ENCODE measurements at regions not wholly inside any gene's neighbourhood (a gene's known extent, or its start where the extent isn't known, plus 50 kb on each side); places are given as distances from the start of the nearest gene placed in this dataset.

DNA sequence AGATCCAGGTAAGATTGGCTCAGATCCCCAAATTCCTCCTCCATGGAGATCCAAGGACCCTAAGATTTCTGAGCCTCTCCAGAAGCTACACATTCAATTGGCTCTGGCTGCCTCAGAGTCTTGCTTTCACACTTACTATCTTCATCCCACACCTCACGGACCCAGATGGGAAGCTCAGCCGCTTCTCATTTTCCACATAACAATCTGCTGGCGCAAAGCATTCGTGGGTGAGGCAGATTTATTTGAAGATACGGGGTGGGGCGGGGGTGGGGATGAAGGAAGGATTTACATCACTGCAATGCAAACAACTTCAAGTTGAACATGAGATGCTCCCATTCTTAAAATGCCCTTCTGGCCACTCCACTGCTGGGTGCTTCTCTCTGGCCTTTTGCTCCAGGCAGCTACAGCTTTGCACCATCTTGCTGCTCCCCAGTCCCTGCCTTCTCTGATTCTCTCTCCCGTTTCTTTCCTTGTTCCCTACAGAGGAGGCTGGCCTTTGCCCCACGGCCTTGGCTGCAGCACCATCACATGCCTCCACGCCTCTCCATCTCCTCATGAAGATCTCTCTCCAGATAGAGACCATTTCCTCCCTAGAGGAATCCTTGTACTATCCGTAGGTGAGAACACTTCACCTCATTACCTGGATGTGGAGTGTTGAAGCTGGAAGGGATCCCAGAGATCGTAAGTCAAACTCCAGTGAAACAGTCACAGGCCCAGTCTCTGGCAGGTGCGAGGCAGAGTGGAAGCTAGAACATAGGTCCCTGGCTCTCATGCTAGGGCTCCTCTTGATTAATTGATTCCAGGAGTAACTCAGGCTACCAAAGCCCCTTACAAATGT, 175.9 kb downstream of the RPLP1 start:
- DNase-seq, result peak; percentile 7

DNA sequence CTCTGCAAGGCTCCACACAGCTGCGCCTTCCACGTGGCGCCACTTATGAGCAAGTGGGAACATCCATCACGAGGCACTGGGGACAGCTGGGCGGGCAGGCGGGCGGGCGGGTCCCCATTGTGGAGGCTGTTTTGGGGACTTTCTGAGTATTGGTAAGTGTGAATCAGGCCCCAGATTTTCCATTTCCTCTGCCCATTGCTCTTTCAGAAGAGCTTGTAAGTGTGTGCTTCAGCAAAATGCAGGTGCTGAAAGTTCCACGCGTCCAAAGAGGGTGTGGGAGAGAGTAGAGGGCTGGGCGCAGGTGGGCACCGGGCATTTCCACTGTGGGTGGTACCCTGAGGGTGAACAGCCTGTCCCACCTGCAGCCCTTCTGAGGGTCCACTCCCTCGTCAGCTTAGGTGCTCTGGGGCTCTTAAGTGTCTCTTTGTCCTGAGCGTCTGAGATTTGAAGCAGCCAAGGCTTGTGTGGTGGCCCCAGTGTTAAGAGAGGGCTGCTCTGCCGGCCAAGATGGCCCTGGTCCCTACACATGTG, 177.1 kb downstream of the RPLP1 start:
- no peak for DNase-seq

DNA sequence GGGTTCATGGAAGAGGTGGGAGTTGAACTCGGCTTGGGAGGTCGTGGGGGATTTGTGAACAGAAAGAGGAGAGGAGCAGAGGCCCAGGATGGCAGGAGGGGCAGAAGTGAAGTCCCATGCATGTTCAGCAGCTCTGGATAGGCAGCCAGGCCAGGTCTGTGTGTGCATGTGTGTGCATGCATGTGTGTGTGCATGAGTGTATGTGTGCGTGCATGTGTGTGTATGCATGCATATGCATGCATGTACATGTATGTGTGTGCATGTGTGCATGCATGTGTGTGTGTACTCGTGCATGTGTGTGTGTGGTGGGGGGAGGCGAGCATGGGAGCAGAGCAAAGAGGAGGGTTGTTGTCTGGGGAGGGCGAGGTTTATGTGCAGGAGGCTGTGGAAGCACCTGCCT, 178.4 kb downstream of the RPLP1 start:
- no peak for DNase-seq

DNA sequence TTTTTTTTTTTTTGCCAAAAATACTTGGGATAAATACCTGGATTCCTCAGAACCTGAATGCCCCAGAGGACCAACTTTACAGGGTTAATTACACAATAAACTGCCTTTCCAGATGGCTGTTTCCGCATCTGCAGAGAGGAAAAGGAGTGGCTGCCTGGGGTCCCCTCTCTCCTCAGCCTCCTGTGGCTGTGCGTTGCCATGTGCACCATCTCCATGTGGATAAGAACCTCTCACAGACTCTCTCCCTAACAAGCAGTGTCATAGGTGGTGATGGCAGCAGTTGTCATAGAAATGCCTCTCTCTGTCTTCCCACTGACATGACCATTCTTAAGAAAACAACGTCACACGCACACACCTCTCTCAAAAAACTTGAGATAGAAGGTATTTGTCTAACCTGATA, 179.4 kb downstream of the RPLP1 start:
- DNase-seq, result no peak

DNA sequence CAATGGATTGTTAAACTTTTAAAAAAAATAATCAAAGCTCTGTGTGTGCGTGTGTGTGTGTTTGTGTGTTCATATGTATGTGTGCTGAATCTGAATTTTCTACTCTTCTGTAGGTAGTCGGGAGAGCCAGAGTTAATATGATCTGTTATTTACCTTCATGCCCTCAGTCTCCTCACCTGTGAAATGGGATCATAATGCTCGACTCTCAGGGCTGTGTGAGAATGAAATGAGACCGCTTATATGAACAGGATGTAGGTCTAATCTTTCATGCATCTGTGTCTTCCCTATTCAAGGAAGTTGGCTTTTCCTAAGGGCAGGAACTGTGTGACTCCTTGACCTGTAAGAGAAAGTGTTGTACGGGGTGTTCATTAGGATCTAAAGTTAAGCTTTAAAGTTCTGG, 182.2 kb downstream of the RPLP1 start:
- DNase-seq, result no peak

DNA sequence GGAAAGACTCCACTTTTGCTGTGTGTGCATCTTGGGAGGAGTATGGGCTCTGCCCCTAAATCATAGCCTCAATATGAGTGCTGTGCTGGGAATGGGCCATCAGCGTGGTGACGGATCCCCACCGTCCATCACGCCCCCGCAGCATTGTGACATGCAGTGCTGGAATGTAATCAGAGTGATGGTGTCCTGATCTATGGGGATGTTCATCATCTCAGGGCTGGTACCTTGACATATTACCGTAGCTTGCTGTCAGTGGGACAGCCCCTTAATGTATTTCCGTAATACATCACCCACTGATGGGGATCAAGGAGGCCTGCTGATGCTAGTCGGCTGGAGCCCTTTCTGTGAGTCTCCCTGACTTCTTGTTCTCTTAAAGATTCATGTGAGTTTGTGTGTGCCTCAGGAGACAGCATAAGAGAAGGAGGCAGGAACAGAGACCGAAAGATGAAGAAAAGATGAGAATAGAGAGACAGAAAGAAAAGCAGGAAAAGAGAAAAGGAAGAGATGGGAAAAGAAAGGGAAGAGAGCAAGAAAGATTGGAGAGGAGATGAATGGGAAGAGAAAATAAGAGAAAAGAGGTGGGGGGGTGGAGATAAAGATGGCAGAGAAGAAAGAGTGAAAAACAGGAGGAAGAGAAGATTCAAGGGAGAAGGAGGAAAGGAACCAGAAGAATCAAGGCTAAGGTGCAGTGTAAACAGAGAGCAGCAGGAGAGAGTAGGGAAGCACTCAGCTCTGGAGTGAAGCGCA, 183.7 kb downstream of the RPLP1 start:
- no peak for DNase-seq

DNA sequence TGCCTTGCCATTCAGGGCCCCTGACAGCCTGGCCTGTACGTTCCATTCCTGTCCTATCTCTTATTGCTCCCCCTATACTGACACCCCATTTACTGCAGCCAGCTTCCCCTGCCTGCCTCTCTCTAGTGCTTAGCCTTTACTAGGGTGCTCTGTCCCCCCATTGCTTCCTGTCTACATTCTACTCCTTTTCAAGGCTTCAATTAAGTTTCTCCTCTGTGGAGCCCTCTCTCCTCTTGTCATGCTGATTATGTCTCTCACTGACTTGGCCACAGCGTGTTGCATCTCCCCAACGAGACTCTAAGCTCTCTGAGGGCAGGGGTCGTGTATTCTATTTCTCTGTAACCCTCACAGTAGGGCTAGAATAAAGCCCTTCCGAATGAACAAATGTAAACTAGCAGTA, 185.2 kb downstream of the RPLP1 start:
- DNase-seq, result no peak

DNA sequence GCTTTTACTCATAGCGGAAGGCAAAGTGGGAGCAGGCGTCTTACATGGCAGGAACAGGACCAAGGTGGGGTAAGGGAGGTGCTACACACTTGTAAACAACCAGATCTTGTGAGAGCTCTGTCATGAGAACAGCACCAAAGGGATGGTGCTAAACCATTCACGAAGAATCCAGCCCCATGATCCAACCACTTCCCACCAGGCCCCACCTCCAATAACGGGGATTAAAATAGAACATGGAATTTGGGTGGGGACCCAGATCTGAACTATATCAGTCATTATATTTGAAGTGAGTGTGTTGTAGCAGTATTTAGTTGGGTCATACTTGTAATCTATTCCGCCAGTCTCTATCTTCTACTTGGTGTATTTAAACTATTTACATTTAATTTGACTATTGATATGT, 190.9 kb downstream of the RPLP1 start:
- DNase-seq, result no peak

DNA sequence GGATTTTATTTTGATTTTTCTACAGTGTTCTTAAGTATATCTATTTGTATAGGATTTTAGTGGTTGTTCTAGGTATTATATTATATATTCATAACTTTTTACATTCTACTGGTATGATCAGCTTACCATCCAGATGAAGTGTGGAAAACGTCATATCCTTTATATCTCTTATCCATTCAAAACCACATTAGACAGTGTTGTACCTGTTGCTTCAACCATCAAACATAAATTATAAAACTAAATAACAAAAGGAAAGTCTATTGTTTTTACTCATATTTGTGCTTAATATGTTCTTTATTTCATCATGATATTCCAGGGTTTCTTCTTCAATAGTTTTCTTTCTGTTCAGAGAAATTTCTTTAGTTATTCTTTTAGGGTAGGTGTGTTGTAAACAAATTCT, 191.4 kb downstream of the RPLP1 start:
- no peak for DNase-seq

DNA sequence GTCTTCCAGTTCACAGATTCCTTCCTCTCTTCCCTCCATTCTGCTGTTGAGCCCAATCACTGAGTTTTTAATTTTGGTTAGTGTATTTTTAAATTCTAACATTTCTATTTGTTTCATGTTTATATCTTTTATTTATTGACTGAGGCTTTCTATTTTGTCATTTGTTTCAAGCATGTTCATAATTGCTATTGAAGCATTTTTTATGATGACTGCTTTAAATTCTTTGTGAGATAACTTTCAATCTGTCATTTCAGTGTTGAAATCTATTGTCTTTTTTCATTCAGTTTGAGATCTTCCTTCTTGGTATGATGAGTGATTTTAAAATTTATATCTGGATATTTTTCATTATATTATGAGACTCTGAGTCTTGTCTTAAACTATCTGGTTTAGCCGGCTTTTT, 192.3 kb downstream of the RPLP1 start:
- DNase-seq, result no peak

DNA sequence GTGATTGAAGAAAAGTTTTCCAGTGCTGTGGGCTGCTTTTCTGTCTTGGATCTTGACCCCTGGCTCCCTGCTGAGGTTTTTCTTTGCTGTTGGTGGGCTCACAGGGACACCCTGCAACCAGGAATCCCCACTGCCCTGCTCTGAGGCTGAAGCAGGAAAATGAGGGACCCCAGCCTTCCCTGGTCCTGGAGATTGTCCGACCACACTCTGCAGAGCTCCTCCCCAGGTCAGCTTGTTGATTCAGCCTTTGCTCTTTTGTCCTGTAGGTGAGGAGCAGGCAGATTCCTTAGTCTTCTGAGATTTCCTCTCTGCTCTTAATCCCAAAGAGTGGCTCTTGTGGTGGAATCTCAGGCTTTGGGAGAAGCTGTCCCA, 194.5 kb downstream of the RPLP1 start:
- DNase-seq, result no peak

DNA sequence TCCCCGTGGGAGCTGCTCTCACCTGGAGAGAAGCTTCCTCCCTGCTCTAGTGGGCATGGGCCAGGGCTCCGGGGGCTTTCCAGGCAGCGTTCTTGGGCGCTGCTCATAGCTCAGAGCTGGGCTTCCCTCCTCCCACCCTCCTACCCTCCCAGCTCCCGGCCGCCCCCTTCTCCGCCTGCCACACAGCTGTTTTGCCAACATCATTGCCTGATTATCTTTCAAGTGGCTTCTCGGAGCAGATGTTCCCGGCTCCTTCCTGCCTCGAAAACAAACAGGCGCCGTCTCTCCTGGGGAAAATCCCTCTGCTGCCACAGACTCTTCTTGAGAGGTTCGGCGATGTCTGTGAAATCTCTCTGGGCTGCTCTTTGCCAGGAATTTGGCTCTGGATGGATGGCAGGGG, 195.6 kb downstream of the RPLP1 start:
- no peak for DNase-seq

DNA sequence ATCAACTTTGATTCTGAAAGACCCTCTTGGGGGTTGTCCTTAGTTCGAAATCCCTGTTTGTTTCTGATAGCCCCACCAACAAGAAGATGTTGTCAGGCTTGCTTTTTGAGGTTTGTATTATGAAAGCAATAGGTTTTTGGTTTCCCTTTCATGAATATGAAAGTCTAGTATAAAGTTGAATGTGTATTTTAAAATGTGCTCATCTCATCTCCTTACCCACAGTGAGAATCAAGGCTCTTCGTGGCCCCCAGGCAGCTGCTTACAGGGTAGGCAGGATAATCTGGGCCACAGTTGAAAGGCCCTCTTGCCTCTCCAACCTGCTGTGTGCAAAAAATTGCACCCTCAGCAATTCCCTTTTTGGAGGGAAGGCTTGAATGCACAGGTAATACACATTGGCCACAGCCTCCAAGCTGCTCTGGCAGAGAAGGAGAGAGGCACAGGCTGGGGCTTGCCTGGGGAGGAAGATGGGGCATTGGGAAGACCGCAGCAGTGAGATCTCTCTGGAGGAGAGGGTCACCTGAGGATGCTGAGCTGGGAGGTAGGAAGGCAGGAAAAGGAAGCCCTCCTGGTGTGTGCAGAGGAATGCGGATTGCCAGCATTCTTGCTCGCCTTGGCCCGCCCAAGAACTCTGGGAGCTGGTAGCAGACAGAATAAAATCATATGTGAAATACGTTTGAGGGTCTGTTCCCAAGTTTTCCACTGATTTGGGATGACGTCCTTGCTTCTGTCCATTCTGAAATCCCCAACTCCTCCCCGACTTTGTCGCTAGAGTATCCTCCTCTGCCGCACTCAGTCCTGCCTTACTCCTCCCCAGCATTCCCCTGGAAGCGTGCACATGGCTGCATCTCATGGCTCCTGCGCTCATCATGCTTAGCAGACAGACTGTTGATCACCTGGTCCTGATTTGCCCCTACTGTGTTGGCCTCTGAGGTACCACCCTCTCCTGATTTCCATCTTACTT, 196.4 kb downstream of the RPLP1 start:
- no peak for DNase-seq

DNA sequence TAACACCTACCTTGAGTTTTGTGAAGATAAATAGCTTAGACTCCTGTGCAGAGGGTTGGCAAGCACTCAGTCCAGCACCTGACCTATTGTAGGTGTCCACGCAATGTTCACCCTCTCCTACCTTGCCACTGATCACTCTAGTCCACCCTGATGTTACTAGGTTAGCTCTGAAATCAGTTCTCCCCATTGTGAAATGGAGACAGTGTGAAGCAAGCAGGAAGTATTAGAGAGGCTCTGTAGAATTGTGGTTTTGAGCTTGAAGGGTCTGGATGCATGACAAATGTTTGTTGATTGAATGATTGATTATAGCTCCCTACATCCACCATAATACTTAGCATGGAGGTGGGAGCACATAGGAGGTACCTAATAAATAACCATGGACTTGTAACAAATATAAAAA, 199.7 kb downstream of the RPLP1 start:
- DNase-seq, result no peak

DNA sequence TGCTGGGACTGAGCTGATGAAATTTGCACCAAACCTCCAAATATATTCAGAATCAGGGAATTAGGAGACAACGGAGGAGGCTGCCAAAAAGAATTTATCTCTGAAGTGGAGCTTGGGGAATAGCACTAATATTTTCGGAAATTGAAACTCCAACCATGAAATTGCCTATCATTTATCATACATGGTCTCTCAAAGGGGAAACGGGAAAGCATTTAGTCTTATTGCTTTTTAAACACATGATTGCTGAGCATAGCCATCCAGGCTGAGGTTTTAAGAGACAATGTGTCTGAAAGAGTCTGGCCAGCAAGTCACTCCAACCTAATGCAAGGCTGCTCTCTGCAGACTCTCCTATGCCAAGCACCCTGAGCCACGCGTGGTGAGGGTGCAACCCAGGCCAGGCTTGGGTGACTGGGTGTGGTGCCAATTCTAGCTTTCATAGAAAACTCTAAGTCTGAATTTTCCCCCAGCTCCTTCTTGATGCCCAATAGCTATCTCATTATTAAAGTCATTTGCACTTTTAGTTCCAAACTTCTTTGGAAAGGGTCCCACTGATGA, 200.2 kb downstream of the RPLP1 start:
- DNase-seq, result no peak

DNA sequence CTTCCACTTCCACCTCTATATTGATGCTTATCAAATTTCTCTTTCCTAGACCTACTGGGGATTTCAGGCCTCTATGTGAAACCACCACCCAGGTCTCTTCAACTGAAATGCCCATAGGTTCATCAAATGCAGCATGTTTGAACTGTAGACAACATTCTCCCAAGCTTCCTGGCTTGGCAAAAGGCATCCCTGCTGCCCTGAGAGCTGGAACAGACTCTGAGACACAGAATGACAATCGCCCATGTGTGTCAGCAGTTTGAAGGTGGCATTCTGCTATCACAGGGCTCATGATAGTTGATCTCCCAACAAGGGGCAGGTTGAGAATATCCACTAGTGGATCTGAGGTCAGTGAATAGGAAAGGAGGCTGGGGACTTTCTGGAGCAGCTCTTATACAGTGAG, 200.7 kb downstream of the RPLP1 start:
- DNase-seq, result no peak

DNA sequence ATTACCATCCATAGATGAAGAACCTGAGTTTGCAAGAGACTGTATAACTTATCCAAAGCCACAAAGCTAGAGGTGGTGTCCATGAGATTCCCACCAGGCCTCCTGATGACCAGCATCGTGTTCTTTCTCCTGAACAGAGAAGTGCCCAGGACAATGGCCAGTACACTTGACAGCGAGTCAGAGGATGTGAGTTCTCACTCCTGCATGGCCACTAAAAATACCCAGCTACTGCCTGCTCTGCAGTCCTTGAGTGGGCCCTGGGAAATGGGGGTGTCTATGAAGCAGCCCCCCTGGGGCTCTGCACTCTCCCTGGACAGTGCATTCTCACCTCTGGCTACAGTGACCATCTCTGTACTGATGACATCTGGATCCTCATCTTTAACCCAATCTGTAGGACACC, 201.2 kb downstream of the RPLP1 start:
- no peak for DNase-seq

DNA sequence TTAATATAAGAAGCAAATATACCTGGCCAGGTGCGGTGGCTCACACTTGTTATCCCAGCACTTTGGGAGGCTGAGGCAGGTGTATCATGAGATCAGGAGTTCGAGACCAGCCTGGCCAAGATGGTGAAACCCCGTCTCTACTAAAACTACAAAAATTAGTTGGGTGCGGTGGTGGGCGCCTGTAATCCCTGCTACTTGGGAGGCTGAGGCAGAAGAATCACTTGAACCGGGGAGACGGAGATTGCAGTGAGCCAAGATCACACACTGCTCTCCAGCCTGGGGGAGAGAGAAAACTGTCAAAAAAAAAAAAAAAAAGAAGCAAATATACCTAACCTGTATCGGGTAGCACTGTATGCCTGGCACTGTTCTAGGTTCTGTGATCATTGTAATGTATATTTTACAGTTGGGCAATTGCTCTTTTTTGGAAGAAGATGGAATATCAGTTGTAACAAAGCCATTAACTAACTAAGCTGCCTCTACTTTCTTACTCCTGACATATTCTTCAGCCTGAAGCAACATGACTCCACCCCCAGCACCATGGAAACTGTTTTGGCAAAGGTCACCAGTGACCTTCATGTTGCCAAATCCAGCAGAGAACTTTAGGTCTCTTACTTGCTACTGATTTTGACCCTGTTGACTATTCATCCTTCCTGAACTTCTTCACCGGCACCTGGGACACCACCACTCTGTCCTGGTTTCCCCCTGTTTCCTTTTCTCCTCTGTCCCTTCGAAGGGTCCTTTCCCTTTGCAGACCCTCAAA, 203.8 kb downstream of the RPLP1 start:
- no peak for DNase-seq

DNA sequence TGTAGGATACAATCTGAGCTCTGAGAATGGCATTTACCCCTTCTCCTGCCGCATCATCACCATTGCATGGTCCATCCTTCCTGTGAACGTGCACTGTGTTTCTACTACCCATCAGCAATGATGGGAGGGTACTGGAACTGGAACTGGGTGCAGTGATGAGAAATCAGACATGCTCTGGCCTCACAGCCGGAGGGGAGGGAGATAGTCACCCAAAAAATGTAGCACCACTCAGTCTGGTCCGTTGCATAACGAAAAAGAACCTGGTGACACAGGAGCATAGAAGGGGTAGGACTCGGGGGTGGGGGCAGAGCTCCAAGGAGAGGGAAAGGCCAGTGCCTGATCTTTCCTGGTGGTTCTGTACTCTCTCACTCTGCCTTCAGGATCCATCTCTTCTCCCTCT, 205.0 kb downstream of the RPLP1 start:
- no peak for DNase-seq

DNA sequence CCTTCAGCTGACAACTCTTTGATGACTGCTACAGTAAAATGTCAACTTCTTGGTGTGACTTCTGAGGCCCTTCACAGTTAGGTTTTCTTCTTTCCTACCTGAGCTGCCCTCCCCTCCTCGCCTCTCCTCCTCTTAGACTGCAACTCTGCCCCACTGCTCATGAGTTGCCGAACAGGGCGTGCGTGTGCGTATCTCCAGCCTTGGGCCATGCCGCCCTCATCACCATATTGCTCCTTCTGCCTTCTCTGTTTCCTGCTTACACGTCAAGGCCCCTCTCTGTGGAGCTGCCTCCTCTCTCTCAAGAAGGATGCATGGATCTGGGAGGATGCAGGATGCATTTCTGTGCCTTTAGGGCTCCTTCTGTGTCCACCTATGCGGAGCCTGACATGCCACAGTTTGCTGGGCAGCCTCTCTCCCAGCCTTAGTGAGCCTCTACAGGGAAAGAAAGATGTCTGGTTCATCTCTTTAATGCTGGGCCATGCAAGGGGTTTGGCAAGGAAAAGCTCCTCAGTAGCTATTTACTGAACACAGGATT, 205.9 kb downstream of the RPLP1 start:
- no peak for DNase-seq

DNA sequence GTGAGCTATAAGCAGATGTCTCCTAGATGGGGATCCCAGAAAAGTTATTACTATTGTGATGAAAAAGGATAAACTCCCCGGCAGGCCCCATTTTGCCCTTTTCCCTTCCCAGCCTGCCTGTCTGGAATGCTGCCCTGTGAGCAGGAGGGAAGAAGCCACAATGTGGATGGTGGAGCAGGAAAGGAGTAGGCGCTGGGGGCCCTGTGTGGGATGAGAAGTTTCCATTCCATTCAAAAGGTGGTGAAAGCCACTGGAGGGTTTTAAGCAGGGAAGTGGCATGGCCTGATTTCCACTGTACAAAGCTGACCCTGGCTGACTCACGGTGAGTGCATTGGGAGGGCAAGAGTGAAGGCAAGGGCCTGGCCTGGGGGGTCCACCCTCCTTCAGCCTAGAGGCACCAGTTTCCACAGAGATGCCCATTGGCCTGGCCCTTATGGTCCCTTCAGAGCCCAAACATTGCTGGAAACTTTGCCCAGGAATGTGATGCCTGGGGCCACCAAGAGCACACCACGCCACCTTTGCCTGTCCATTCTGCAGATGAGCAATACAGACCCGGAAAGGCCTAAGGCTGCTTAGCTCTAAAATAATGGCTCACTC, 206.9 kb downstream of the RPLP1 start:
- DNase-seq, result no peak

Measured in DMS153 (cell line).